ENCODE measurements at regions not wholly inside any gene's neighbourhood (a gene's known extent, or its start where the extent isn't known, plus 50 kb on each side); places are given as distances from the start of the nearest gene placed in this dataset.

GRCh38 chr1:93783876-93784275, 95.1 kb downstream of the DNTTIP2 start:
- Histone ChIP-seq H3K27ac (no peak overlapping the region), H3K36me3 (no peaks in the 10 kb centered on the region), H3K9me3 (no peaks in the 10 kb centered on the region), H3K4me3 (no peak overlapping the region), H3K4me1 (no peaks in the 10 kb centered on the region), H3K27me3 (no peaks in the 10 kb centered on the region)
- FAIRE-seq (no peak), DNase-seq (no peak), ATAC-seq (no peak)
- intact Hi-C loops (cut with DNase I) = no loop called here
- TF ChIP-seq, protein P1, sequence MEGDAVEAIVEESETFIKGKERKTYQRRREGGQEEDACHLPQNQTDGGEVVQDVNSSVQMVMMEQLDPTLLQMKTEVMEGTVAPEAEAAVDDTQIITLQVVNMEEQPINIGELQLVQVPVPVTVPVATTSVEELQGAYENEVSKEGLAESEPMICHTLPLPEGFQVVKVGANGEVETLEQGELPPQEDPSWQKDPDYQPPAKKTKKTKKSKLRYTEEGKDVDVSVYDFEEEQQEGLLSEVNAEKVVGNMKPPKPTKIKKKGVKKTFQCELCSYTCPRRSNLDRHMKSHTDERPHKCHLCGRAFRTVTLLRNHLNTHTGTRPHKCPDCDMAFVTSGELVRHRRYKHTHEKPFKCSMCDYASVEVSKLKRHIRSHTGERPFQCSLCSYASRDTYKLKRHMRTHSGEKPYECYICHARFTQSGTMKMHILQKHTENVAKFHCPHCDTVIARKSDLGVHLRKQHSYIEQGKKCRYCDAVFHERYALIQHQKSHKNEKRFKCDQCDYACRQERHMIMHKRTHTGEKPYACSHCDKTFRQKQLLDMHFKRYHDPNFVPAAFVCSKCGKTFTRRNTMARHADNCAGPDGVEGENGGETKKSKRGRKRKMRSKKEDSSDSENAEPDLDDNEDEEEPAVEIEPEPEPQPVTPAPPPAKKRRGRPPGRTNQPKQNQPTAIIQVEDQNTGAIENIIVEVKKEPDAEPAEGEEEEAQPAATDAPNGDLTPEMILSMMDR (IDR thresholded peaks at IDR 0.05) = no peak
- WGBS, 2 donors = 95% methylated on average over 2 of the region's 2 CpGs

GRCh38 chr1:93779540-93780165, 98.0 kb upstream of the BCAR3 start:
- FAIRE-seq (no peak), ATAC-seq (no peak), DNase-seq (no peak)
- no peak overlapping the region for H3K27ac ChIP-seq
- 94% methylated on average over 4 of the region's 4 CpGs for WGBS, 2 donors
- no peaks in the 10 kb centered on the region for H3K9me3 ChIP-seq
- no peaks in the 10 kb centered on the region for H3K27me3 ChIP-seq
- H3K4me3 ChIP-seq = no peak overlapping the region
- H3K4me1 ChIP-seq = no peaks in the 10 kb centered on the region
- TF ChIP-seq, protein P1 (IDR thresholded peaks at IDR 0.05) = no peak
- intact Hi-C loops (cut with DNase I) = no loop called here
- H3K36me3 ChIP-seq = no peaks in the 10 kb centered on the region

- H3K4me3 ChIP-seq = no peak overlapping the region
- TF ChIP-seq, protein P1 (IDR thresholded peaks at IDR 0.05) = no peak
- ATAC-seq (no peak), DNase-seq (no peak), FAIRE-seq (no peak)
- no peaks in the 10 kb centered on the region for H3K36me3 ChIP-seq
- no peaks in the 10 kb centered on the region for H3K4me1 ChIP-seq
- no peak overlapping the region for H3K27ac ChIP-seq
- 95 to 97% methylated on average over 2 of the region's 2 CpGs for WGBS, 2 donors
- H3K27me3 ChIP-seq = no peaks in the 10 kb centered on the region
- no peaks in the 10 kb centered on the region for H3K9me3 ChIP-seq
- intact Hi-C loops (cut with DNase I) = no loop called here
These were observed 96.8 kb upstream of the BCAR3 start for GRCh38 chr1:93778457-93778856.

DNA sequence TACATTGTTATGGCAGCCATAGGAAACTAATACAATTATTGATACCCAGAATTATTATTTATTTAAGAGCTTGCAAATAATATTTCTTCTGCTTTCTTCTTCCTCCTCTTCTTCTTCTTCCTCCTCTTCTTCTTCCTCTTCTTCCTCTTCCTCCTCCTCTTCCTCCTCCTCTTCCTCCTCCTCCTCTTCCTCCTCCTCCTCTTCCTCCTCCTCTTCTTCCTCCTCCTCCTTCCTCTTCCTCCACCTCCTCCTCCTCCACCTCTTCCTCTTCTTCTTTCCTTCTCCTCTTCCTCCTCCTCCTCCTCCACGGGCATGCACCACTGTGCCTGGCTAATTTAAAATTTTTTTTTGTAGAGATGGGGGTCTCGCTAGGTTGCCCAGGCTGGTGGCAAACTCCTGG, 95.6 kb upstream of the BCAR3 start:
- Histone ChIP-seq H3K27ac (no peak overlapping the region), H3K27me3 (no peaks in the 10 kb centered on the region), H3K4me1 (no peaks in the 10 kb centered on the region), H3K36me3 (no peaks in the 10 kb centered on the region), H3K4me3 (no peak overlapping the region), H3K9me3 (no peaks in the 10 kb centered on the region)
- TF ChIP-seq, protein P1 (IDR thresholded peaks at IDR 0.05) = no peak
- no peak for ATAC-seq
- DNase-seq = no peak
- no peak for FAIRE-seq
- intact Hi-C loops (cut with DNase I) = no loop called here
- WGBS, 2 donors = 81 to 87% methylated on average over 2 of the region's 2 CpGs

GRCh38 chr1:93776728-93777127, 95.1 kb upstream of the BCAR3 start:
- intact Hi-C loops (cut with DNase I) = no loop called here
- FAIRE-seq (no peak), DNase-seq (no peak), ATAC-seq (no peak)
- Histone ChIP-seq H3K4me1 (no peaks in the 10 kb centered on the region), H3K27me3 (no peaks in the 10 kb centered on the region), H3K27ac (no peak overlapping the region), H3K36me3 (no peaks in the 10 kb centered on the region), H3K9me3 (no peaks in the 10 kb centered on the region), H3K4me3 (no peak overlapping the region)
- 78 to 84% methylated on average over 3 of the region's 3 CpGs for WGBS, 2 donors
- TF ChIP-seq, protein P1 (IDR thresholded peaks at IDR 0.05) = no peak
